ENCODE measurements at regions not wholly inside any gene's neighbourhood (a gene's known extent, or its start where the extent isn't known, plus 50 kb on each side); places are given as distances from the start of the nearest gene placed in this dataset.

DNA sequence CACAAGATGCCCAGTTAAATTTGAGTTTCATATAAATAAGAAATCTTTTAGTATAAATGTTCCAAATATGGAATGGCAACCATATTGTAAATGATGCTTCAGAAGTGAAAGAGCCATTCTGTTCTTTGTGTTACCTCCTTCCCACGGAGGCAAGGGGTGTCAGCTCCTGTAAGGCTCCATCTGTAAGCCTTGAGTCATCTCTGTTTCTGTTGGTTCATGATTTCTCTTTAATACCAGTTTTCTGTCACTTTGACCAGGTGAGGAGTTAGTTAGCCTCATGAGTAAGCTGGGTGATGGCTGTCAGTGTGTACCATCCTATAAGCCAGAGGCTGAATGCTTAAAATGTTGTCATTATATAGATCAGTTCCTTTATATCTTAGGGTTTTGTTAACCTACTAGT, 61.9 kb downstream of the TMEM30B start:
- TF ChIP-seq POLR2A (IDR thresholded peaks at IDR 0.05) = no peak
- TF ChIP-seq, protein P1, sequence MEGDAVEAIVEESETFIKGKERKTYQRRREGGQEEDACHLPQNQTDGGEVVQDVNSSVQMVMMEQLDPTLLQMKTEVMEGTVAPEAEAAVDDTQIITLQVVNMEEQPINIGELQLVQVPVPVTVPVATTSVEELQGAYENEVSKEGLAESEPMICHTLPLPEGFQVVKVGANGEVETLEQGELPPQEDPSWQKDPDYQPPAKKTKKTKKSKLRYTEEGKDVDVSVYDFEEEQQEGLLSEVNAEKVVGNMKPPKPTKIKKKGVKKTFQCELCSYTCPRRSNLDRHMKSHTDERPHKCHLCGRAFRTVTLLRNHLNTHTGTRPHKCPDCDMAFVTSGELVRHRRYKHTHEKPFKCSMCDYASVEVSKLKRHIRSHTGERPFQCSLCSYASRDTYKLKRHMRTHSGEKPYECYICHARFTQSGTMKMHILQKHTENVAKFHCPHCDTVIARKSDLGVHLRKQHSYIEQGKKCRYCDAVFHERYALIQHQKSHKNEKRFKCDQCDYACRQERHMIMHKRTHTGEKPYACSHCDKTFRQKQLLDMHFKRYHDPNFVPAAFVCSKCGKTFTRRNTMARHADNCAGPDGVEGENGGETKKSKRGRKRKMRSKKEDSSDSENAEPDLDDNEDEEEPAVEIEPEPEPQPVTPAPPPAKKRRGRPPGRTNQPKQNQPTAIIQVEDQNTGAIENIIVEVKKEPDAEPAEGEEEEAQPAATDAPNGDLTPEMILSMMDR (IDR thresholded peaks at IDR 0.05) = no peak
